ENCODE measurements at regions not wholly inside any gene's neighbourhood (a gene's known extent, or its start where the extent isn't known, plus 50 kb on each side); places are given as distances from the start of the nearest gene placed in this dataset.

GRCh38 chr3:181862502-181862901, 150.8 kb downstream of the SOX2 start:
- DNase-seq = no peak
- H3K4ac ChIP-seq (ENCODE audit: low read depth in 1 of 2, low read length in 2 of 2) = no peak overlapping the region
- H2BK120ac ChIP-seq (ENCODE audit: low read depth, low read length) = no peak overlapping the region
- no peak overlapping the region for H3K14ac ChIP-seq (ENCODE audit: low read length in 2 of 2)
- no peaks in the 10 kb centered on the region for H3K27me3 ChIP-seq (ENCODE audit: control insufficient read depth in 1 of 2, insufficient read depth in 1 of 2, low read length in 2 of 2)
- no peak overlapping the region for H3K9ac ChIP-seq (ENCODE audit: low read length)
- no peak overlapping the region for H3K4me3 ChIP-seq (ENCODE audit: insufficient read depth in 1 of 2, low read depth in 1 of 2, low read length in 2 of 2)
- WGBS = 44% methylated on average over 3 of the region's 3 CpGs
- H4K91ac ChIP-seq (ENCODE audit: low read length) = no peak overlapping the region
- H3K36me3 ChIP-seq (ENCODE audit: control insufficient read depth in 1 of 2, insufficient read depth in 2 of 2, low read depth in 1 of 2, low read length in 2 of 2) = no peaks in the 10 kb centered on the region
- H2BK12ac ChIP-seq (ENCODE audit: low read length in 2 of 2) = no peak overlapping the region
- no peak overlapping the region for H2BK5ac ChIP-seq (ENCODE audit: low read depth, low read length, poor library complexity, severe bottlenecking)
- H4K8ac ChIP-seq (ENCODE audit: low read length) = no peak overlapping the region
- no peaks in the 10 kb centered on the region for H3K4me1 ChIP-seq (ENCODE audit: control insufficient read depth, insufficient read depth, low read depth, low read length)
- H2BK15ac ChIP-seq (ENCODE audit: low read depth, poor library complexity, severe bottlenecking) = no peak overlapping the region
- no peak overlapping the region for H3K23ac ChIP-seq (ENCODE audit: low read length in 2 of 2)
- H2AK5ac ChIP-seq (ENCODE audit: low read length, severe bottlenecking) = no peak overlapping the region
- no peak overlapping the region for H3K27ac ChIP-seq (ENCODE audit: low read length, poor library complexity, severe bottlenecking)
- no peak overlapping the region for H3K18ac ChIP-seq (ENCODE audit: low read depth in 1 of 2, low read length in 2 of 2)
- no peaks in the 10 kb centered on the region for H3K9me3 ChIP-seq (ENCODE audit: control insufficient read depth, low read length)
- no peak overlapping the region for H3K4me2 ChIP-seq (ENCODE audit: low read length, poor library complexity, severe bottlenecking)
- no peaks in the 10 kb centered on the region for H3K79me1 ChIP-seq (replicated peaks; ENCODE audit: low read length, poor library complexity, severe bottlenecking)
- no peak overlapping the region for H2AFZ ChIP-seq (ENCODE audit: low read depth, low read length)

DNA sequence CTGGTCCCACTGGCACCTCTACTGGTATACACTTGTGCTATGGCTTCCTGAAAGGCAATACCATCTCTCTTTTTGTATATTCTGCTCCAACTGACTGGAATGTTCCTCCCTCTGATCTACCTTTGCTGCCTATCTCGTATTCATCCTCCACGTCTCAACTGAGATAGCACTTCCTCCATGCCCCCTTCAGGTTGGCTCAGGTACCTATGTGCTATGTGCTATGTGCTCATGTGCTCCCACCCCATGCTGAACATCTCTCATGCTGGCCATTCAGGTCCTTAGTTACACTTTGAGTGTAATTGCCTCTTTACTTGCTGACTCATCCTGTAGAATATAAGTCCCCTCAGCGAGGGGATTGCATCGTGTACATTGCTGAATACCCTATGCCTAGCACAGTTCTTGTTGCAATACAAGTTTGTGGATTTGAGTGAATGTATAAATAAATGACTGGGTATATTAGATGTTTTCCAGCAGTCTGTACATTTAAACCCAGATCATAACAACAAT, 156.9 kb downstream of the SOX2 start:
- H2BK15ac ChIP-seq (ENCODE audit: low read depth, poor library complexity, severe bottlenecking) = no peak overlapping the region
- WGBS = 67% methylated on average over 2 of the region's 4 CpGs
- H2BK120ac ChIP-seq (ENCODE audit: low read depth, low read length) = no peak overlapping the region
- H3K4me3 ChIP-seq (ENCODE audit: insufficient read depth in 1 of 2, low read depth in 1 of 2, low read length in 2 of 2) = no peak overlapping the region
- H3K27ac ChIP-seq (ENCODE audit: low read length, poor library complexity, severe bottlenecking) = no peak overlapping the region
- H2BK5ac ChIP-seq (ENCODE audit: low read depth, low read length, poor library complexity, severe bottlenecking) = no peak overlapping the region
- no peaks in the 10 kb centered on the region for H3K9me3 ChIP-seq (ENCODE audit: control insufficient read depth, low read length)
- no peak overlapping the region for H3K14ac ChIP-seq (ENCODE audit: low read length in 2 of 2)
- no peak overlapping the region for H3K9ac ChIP-seq (ENCODE audit: low read length)
- no peak overlapping the region for H2AK5ac ChIP-seq (ENCODE audit: low read length, severe bottlenecking)
- H4K91ac ChIP-seq (ENCODE audit: low read length) = no peak overlapping the region
- H3K4me2 ChIP-seq (ENCODE audit: low read length, poor library complexity, severe bottlenecking) = no peak overlapping the region
- DNase-seq = no peak
- H2AFZ ChIP-seq (ENCODE audit: low read depth, low read length) = no peak overlapping the region
- H3K27me3 ChIP-seq (ENCODE audit: control insufficient read depth in 1 of 2, insufficient read depth in 1 of 2, low read length in 2 of 2) = no peaks in the 10 kb centered on the region
- no peak overlapping the region for H4K8ac ChIP-seq (ENCODE audit: low read length)
- no peak overlapping the region for H2BK12ac ChIP-seq (ENCODE audit: low read length in 2 of 2)
- no peaks in the 10 kb centered on the region for H3K79me1 ChIP-seq (replicated peaks; ENCODE audit: low read length, poor library complexity, severe bottlenecking)
- no peaks in the 10 kb centered on the region for H3K4me1 ChIP-seq (ENCODE audit: control insufficient read depth, insufficient read depth, low read depth, low read length)
- no peak overlapping the region for H3K18ac ChIP-seq (ENCODE audit: low read depth in 1 of 2, low read length in 2 of 2)
- H3K36me3 ChIP-seq (ENCODE audit: control insufficient read depth in 1 of 2, insufficient read depth in 2 of 2, low read depth in 1 of 2, low read length in 2 of 2) = no peaks in the 10 kb centered on the region
- no peak overlapping the region for H3K4ac ChIP-seq (ENCODE audit: low read depth in 1 of 2, low read length in 2 of 2)
- H3K23ac ChIP-seq (ENCODE audit: low read length in 2 of 2) = no peak overlapping the region

DNA sequence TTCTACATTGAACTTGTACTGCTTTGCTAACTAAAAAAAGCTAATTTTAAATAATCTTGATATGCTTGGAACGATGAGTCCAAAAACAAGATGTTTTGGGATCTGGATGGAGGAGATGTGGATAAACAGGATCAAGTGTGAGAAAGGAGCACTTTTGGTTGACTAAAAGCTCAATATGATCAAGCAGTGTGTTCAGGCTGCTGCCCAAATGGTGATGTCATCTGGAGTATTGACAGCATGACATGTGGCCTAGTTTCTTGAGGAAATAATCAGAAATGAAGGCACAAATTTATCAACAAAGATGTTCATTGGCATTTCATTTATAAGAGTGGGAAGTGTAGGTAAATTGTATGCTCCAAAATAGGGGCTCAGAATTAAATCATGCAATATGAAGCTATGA, 161.2 kb downstream of the SOX2 start:
- no peak overlapping the region for H4K8ac ChIP-seq (ENCODE audit: low read length)
- no peaks in the 10 kb centered on the region for H3K4me1 ChIP-seq (ENCODE audit: control insufficient read depth, insufficient read depth, low read depth, low read length)
- no peak overlapping the region for H2BK12ac ChIP-seq (ENCODE audit: low read length in 2 of 2)
- no peak overlapping the region for H2BK15ac ChIP-seq (ENCODE audit: low read depth, poor library complexity, severe bottlenecking)
- no peak overlapping the region for H2BK5ac ChIP-seq (ENCODE audit: low read depth, low read length, poor library complexity, severe bottlenecking)
- no peak overlapping the region for H3K14ac ChIP-seq (ENCODE audit: low read length in 2 of 2)
- no peak overlapping the region for H3K27ac ChIP-seq (ENCODE audit: low read length, poor library complexity, severe bottlenecking)
- no peak overlapping the region for H2BK120ac ChIP-seq (ENCODE audit: low read depth, low read length)
- H3K36me3 ChIP-seq (ENCODE audit: control insufficient read depth in 1 of 2, insufficient read depth in 2 of 2, low read depth in 1 of 2, low read length in 2 of 2) = no peaks in the 10 kb centered on the region
- H3K4ac ChIP-seq (ENCODE audit: low read depth in 1 of 2, low read length in 2 of 2) = no peak overlapping the region
- H3K79me1 ChIP-seq (replicated peaks; ENCODE audit: low read length, poor library complexity, severe bottlenecking) = no peaks in the 10 kb centered on the region
- no peak overlapping the region for H3K23ac ChIP-seq (ENCODE audit: low read length in 2 of 2)
- H2AFZ ChIP-seq (ENCODE audit: low read depth, low read length) = no peak overlapping the region
- no peaks in the 10 kb centered on the region for H3K27me3 ChIP-seq (ENCODE audit: control insufficient read depth in 1 of 2, insufficient read depth in 1 of 2, low read length in 2 of 2)
- no peak overlapping the region for H2AK5ac ChIP-seq (ENCODE audit: low read length, severe bottlenecking)
- H3K4me2 ChIP-seq (ENCODE audit: low read length, poor library complexity, severe bottlenecking) = no peak overlapping the region
- no peak overlapping the region for H4K91ac ChIP-seq (ENCODE audit: low read length)
- no peak for DNase-seq
- no peak overlapping the region for H3K4me3 ChIP-seq (ENCODE audit: insufficient read depth in 1 of 2, low read depth in 1 of 2, low read length in 2 of 2)
- H3K9ac ChIP-seq (ENCODE audit: low read length) = no peak overlapping the region
- H3K9me3 ChIP-seq (ENCODE audit: control insufficient read depth, low read length) = no peaks in the 10 kb centered on the region
- 96% methylated on average over 1 of the region's 1 CpG for WGBS
- H3K18ac ChIP-seq (ENCODE audit: low read depth in 1 of 2, low read length in 2 of 2) = no peak overlapping the region

GRCh38 chr3:181879926-181880325, 168.2 kb downstream of the SOX2 start:
- no peaks in the 10 kb centered on the region for H3K4me1 ChIP-seq (ENCODE audit: control insufficient read depth, insufficient read depth, low read depth, low read length)
- H3K79me1 ChIP-seq (replicated peaks; ENCODE audit: low read length, poor library complexity, severe bottlenecking) = no peaks in the 10 kb centered on the region
- H3K4me3 ChIP-seq (ENCODE audit: insufficient read depth in 1 of 2, low read depth in 1 of 2, low read length in 2 of 2) = no peak overlapping the region
- no peak overlapping the region for H2AK5ac ChIP-seq (ENCODE audit: low read length, severe bottlenecking)
- no CpG with 5 or more reads among the region's 1 CpG for WGBS
- no peak overlapping the region for H3K14ac ChIP-seq (ENCODE audit: low read length in 2 of 2)
- DNase-seq = no peak
- H3K9me3 ChIP-seq (ENCODE audit: control insufficient read depth, low read length) = no peaks in the 10 kb centered on the region
- H3K18ac ChIP-seq (ENCODE audit: low read depth in 1 of 2, low read length in 2 of 2) = no peak overlapping the region
- H2AFZ ChIP-seq (ENCODE audit: low read depth, low read length) = no peak overlapping the region
- no peak overlapping the region for H3K9ac ChIP-seq (ENCODE audit: low read length)
- H2BK12ac ChIP-seq (ENCODE audit: low read length in 2 of 2) = no peak overlapping the region
- H2BK15ac ChIP-seq (ENCODE audit: low read depth, poor library complexity, severe bottlenecking) = no peak overlapping the region
- no peak overlapping the region for H3K23ac ChIP-seq (ENCODE audit: low read length in 2 of 2)
- H3K4me2 ChIP-seq (ENCODE audit: low read length, poor library complexity, severe bottlenecking) = no peak overlapping the region
- H3K36me3 ChIP-seq (ENCODE audit: control insufficient read depth in 1 of 2, insufficient read depth in 2 of 2, low read depth in 1 of 2, low read length in 2 of 2) = no peaks in the 10 kb centered on the region
- no peak overlapping the region for H3K27ac ChIP-seq (ENCODE audit: low read length, poor library complexity, severe bottlenecking)
- H3K4ac ChIP-seq (ENCODE audit: low read depth in 1 of 2, low read length in 2 of 2) = no peak overlapping the region
- H4K8ac ChIP-seq (ENCODE audit: low read length) = no peak overlapping the region
- H2BK5ac ChIP-seq (ENCODE audit: low read depth, low read length, poor library complexity, severe bottlenecking) = no peak overlapping the region
- H3K27me3 ChIP-seq (ENCODE audit: control insufficient read depth in 1 of 2, insufficient read depth in 1 of 2, low read length in 2 of 2) = no peaks in the 10 kb centered on the region
- H2BK120ac ChIP-seq (ENCODE audit: low read depth, low read length) = no peak overlapping the region
- H4K91ac ChIP-seq (ENCODE audit: low read length) = no peak overlapping the region
